ENCODE measurements at regions not wholly inside any gene's neighbourhood (a gene's known extent, or its start where the extent isn't known, plus 50 kb on each side); places are given as distances from the start of the nearest gene placed in this dataset.

DNA sequence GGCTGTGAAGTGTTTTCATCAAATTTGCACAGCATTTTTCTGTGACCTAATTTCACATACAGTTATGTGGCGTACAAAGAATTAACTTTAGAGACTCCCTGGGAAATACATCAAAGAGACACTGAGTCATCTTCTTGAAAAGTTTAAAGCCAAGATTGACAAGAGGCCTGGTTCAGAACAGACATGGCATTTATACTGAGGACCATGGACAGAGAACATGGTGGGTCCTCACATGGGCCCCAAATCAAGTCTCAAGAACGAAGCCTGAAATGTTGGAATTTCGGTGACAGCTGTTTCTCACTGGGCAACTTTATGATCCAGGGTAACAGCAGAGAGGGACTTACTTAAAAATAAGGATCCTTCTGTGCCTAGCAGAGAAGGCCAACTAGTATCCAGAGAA lies 311.5 kb upstream of the KCNJ16 start:
- TF ChIP-seq POLR2A (IDR thresholded peaks at IDR 0.05) = no peak
- no peak for TF ChIP-seq CTCF (IDR thresholded peaks at IDR 0.05)

Data from adrenal gland (tissue), 5 donors.